ENCODE measurements at regions not wholly inside any gene's neighbourhood (a gene's known extent, or its start where the extent isn't known, plus 50 kb on each side); places are given as distances from the start of the nearest gene placed in this dataset.

- no peak for DNase-seq
These were observed 373.1 kb upstream of the SYT4 start for GRCh38 chr18:43650426-43650825.

- DNase-seq, result no peak
These were observed 373.8 kb upstream of the SYT4 start for GRCh38 chr18:43651057-43651456.

GRCh38 chr18:43656547-43656946, 379.3 kb upstream of the SYT4 start:
- no peak for DNase-seq

GRCh38 chr18:43661570-43661969, 384.3 kb upstream of the SYT4 start:
- DNase-seq, result no peak

- no peak for DNase-seq
These were observed 385.4 kb upstream of the SYT4 start for GRCh38 chr18:43662657-43663056.

GRCh38 chr18:43663159-43663558, 385.9 kb upstream of the SYT4 start:
- no peak for DNase-seq

- DNase-seq, result no peak
These were observed 387.3 kb upstream of the SYT4 start for GRCh38 chr18:43664487-43665008.

GRCh38 chr18:43665105-43665788, 388.0 kb upstream of the SYT4 start:
- no peak for DNase-seq

- DNase-seq, result no peak
These were observed 391.6 kb upstream of the SYT4 start for GRCh38 chr18:43668866-43669265.

- no peak for DNase-seq
These were observed 394.1 kb upstream of the SYT4 start for GRCh38 chr18:43671431-43671830.

GRCh38 chr18:43680096-43680495, 402.8 kb upstream of the SYT4 start:
- DNase-seq, result no peak

- no peak for DNase-seq
These were observed 404.4 kb upstream of the SYT4 start for GRCh38 chr18:43681661-43682060.

- DNase-seq, result no peak
These were observed 404.9 kb upstream of the SYT4 start for GRCh38 chr18:43682196-43682595.

- DNase-seq, result no peak
These were observed 409.4 kb upstream of the SYT4 start for GRCh38 chr18:43686709-43687108.

GRCh38 chr18:43692099-43692690, 414.9 kb upstream of the SYT4 start:
- DNase-seq, result no peak

GRCh38 chr18:43702399-43702798, 425.1 kb upstream of the SYT4 start:
- no peak for DNase-seq

GRCh38 chr18:43703050-43703449, 425.8 kb upstream of the SYT4 start:
- DNase-seq, result no peak

GRCh38 chr18:43705850-43706249, 428.6 kb upstream of the SYT4 start:
- no peak for DNase-seq

- no peak for DNase-seq
These were observed 432.8 kb upstream of the SYT4 start for GRCh38 chr18:43710135-43710534.

- DNase-seq, result no peak
These were observed 437.2 kb upstream of the SYT4 start for GRCh38 chr18:43714343-43715010.

- DNase-seq, result no peak
These were observed 442.0 kb upstream of the SYT4 start for GRCh38 chr18:43719267-43719795.

GRCh38 chr18:43720041-43720440, 442.8 kb upstream of the SYT4 start:
- DNase-seq, result no peak

GRCh38 chr18:43735570-43735969, 458.3 kb upstream of the SYT4 start:
- DNase-seq, result no peak

All from stimulated activated CD4-positive, alpha-beta T cell treated with anti-CD3 and anti-CD28 coated beads, Interleukin-1b, Interleukin-23, amount 100 ng/mL, for 48 hours (primary cell).